Ovary (tissue), 7 donors: ENCODE measurements at regions not wholly inside any gene's neighbourhood (a gene's known extent, or its start where the extent isn't known, plus 50 kb on each side); places are given as distances from the start of the nearest gene placed in this dataset.
"Not testable (repeated sequence)": the region's sequence is repeated elsewhere in the genome, so short reads cannot be mapped to it uniquely, and the experiment has no call there.

Experiments
- DNase-seq, 5 donors: peaks; one replicate each; pipeline ENCODE4 v3.0.0-alpha.2; 2019 to 2020
- H3K27ac ChIP-seq, 2 donors: fragments of 200-600 bp; one replicate each; pipeline versions ENCODE4 v1.5.1 to v1.8.0; 2019 to 2022
- H3K27me3 ChIP-seq: fragments of 200-600 bp; one replicate; pipeline ENCODE4 v1.8.0; 2022
- H3K36me3 ChIP-seq: fragments of 200-600 bp; sonication (generic); one replicate; pipeline ENCODE4 v1.5.1; 2019
- H3K4me1 ChIP-seq: one replicate; pipeline ENCODE4 v1.8.1; 2013; ENCODE audit warnings: mild to moderate bottlenecking, moderate library complexity; ENCODE audit not compliant: insufficient read depth
- H3K4me3 ChIP-seq: fragments of 200-600 bp; sonication (generic); one replicate; pipeline ENCODE4 v1.5.1; 2017
- H3K9me3 ChIP-seq, 2 donors: fragments of 200-600 bp in 1 of 2; sonication (generic) in 1 of 2; one replicate each; pipeline versions ENCODE4 v1.5.1 to v1.8.1; 2013 to 2019; ENCODE audit warnings: mild to moderate bottlenecking in 1 of 2, moderate library complexity in 1 of 2
- EP300 ChIP-seq: sonication (generic); formaldehyde crosslinking; IDR thresholded peaks from one replicate; pipeline ENCODE4 v1.6.1; 2017; ENCODE audit warnings: antibody characterized with exemption
- POLR2A ChIP-seq: fragments of 450-650 bp; IDR thresholded peaks from one replicate; pipeline ENCODE4 v1.6.1; 2017; ENCODE audit warnings: antibody characterized with exemption, mild to moderate bottlenecking, moderate library complexity
- WGBS, 3 donors: extraction: QIAGEN DNeasy Blood & Tissue Kit in 1 of 3; methylation state at CpG; one replicate each; pipeline versions ENCODE4 v1.1.5 to v1.1.7; 2013 to 2017; 5-methylcytosine and 5-hydroxymethylcytosine counted together
- intact Hi-C, 4 donors: fragments of 100-400 bp; cut with DNase I; formaldehyde crosslinking; loops; one replicate each; pipeline versions ENCODE4 v1.11.0 to v1.15.1; 2022 to 2023
- TF ChIP-seq, protein P1 (sequence below), 3 donors: fragments of 450-650 bp in 2 of 3; fragments of 200-600 bp in 1 of 3; IDR thresholded peaks; one replicate each; pipeline versions ENCODE4 v1.5.1 to v1.8.0; 2016 to 2022; ENCODE audit warnings: antibody characterized with exemption in 3 of 3, mild to moderate bottlenecking in 1 of 3
- donor health status: DM: no; HTN: no; CAD: no; lungs with moderate emphysema.
- donor health status: DM: no; HTN: no; CAD: no.
- donor health status: Bipolar disorder and iron deficiency.
- donor health status: DM: no; HTN: no; CAD: no.
- donor health status: DM: yes; HTN: yes; CAD: no.

DNA sequence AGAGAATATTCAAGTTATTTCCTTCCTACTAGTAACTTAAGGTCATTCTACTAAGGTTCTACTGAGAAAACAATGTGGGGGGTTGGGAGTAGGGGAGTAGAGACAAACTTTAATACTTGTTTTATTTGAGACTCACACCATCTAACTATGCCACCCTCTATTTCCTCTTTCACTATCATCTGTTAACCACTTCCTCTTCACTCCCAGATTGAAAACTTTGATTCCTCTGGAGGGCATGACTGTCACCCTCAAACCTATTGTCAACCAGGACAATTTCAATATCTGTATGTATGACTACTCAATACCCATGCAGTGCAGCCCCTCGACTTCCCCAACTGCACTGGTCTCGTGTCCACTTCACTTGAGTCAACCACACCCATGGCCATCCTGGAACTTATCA is 165.6 kb upstream of the POGK start:
- H3K27ac ChIP-seq, result no peak overlapping the region
- no peaks in the 10 kb centered on the region for H3K9me3 ChIP-seq
- H3K36me3 ChIP-seq, result no peaks in the 10 kb centered on the region
- H3K4me1 ChIP-seq, result no peaks in the 10 kb centered on the region
- TF ChIP-seq EP300 (no peak), POLR2A (no peak)
- TF ChIP-seq, protein P1, sequence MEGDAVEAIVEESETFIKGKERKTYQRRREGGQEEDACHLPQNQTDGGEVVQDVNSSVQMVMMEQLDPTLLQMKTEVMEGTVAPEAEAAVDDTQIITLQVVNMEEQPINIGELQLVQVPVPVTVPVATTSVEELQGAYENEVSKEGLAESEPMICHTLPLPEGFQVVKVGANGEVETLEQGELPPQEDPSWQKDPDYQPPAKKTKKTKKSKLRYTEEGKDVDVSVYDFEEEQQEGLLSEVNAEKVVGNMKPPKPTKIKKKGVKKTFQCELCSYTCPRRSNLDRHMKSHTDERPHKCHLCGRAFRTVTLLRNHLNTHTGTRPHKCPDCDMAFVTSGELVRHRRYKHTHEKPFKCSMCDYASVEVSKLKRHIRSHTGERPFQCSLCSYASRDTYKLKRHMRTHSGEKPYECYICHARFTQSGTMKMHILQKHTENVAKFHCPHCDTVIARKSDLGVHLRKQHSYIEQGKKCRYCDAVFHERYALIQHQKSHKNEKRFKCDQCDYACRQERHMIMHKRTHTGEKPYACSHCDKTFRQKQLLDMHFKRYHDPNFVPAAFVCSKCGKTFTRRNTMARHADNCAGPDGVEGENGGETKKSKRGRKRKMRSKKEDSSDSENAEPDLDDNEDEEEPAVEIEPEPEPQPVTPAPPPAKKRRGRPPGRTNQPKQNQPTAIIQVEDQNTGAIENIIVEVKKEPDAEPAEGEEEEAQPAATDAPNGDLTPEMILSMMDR (IDR thresholded peaks at IDR 0.05), result no peak
- WGBS, 3 donors, result 67 to 88% (median 73%) methylated on average over 2 of the region's 2 CpGs
- no peaks in the 10 kb centered on the region for H3K27me3 ChIP-seq
- DNase-seq, result no peak
- intact Hi-C loops, result no loop called here
- H3K4me3 ChIP-seq, result no peak overlapping the region

DNA sequence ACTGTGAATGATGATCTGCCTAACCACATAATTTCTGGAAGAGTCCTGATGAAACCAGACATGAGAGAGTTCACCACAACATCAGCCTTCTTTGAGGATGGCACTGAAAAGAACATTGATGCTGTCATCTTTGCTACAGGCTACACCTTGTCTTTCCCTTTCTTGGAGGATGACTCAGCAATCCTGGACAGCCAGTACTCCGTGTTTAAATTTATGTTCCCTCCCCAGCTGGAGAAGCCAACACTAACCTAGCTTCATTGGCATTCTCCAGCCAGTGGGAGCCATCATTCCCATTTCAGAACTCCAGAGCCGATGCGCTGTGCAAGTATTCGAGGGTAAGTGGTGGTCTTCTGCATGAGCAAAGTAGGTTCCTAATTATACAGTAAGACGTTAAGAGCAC is 164.1 kb upstream of the POGK start:
- Histone ChIP-seq H3K4me3 (no peak overlapping the region), H3K27me3 (no peaks in the 10 kb centered on the region), H3K27ac (no peak overlapping the region), H3K36me3 (no peaks in the 10 kb centered on the region), H3K4me1 (no peaks in the 10 kb centered on the region), H3K9me3 (no peaks in the 10 kb centered on the region)
- 72 to 83% (median 78%) methylated on average over 5 of the region's 5 CpGs for WGBS, 3 donors
- no peak for TF ChIP-seq EP300
- no peak for DNase-seq
- intact Hi-C loops, result no loop called here

DNA sequence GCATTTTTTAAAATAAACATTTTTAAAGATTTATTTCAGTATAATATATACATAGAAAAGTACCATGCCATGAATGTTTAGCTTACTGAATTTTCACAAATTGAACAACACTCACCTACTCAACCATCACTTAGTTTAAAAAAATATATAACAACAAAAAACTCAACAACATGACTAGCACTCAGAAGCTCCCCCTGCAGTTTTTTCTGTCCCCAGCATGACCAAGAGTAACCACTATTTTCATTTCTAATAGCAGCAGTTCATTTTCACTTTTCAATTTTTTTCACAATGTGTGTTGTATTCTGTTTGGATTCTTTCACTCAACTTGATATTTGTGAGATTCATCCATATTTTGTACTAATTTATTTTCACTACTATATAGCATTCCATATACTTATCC is 162.3 kb upstream of the POGK start:
- intact Hi-C loops, result no loop called here
- H3K4me3 ChIP-seq, result no peak overlapping the region
- H3K27me3 ChIP-seq, result no peaks in the 10 kb centered on the region
- no peaks in the 10 kb centered on the region for H3K4me1 ChIP-seq
- no peaks in the 10 kb centered on the region for H3K9me3 ChIP-seq
- no peaks in the 10 kb centered on the region for H3K36me3 ChIP-seq
- TF ChIP-seq EP300 (no peak), POLR2A (no peak)
- TF ChIP-seq, protein P1 (IDR thresholded peaks at IDR 0.05), result no peak
- no peak for DNase-seq
- H3K27ac ChIP-seq, result no peak overlapping the region

DNA sequence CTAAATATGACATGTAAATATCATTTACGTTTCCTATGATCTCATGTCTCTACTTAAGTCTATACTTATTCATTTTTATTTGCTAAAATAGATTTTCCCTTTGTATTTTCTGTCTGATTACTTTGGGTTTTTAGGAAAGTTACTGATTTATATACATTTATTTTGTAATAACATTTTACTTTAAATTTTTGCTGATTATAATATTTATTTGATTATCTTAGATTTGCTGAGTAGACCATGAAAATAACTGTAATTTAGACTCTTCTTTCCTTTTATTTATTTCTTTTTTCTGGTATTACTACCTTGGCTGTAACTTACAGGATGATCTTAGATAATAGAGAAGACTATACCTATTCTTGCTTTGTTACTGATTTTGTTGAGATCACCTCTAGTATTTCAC is 159.9 kb upstream of the POGK start:
- Histone ChIP-seq H3K9me3 (no peaks in the 10 kb centered on the region), H3K36me3 (no peaks in the 10 kb centered on the region), H3K27ac (no peak overlapping the region), H3K4me3 (no peak overlapping the region), H3K27me3 (no peaks in the 10 kb centered on the region), H3K4me1 (no peaks in the 10 kb centered on the region)
- TF ChIP-seq POLR2A, result no peak
- 71 to 82% (median 77%) methylated on average over 1 of the region's 1 CpG for WGBS, 3 donors
- intact Hi-C loops, result no loop called here
- DNase-seq, result no peak

DNA sequence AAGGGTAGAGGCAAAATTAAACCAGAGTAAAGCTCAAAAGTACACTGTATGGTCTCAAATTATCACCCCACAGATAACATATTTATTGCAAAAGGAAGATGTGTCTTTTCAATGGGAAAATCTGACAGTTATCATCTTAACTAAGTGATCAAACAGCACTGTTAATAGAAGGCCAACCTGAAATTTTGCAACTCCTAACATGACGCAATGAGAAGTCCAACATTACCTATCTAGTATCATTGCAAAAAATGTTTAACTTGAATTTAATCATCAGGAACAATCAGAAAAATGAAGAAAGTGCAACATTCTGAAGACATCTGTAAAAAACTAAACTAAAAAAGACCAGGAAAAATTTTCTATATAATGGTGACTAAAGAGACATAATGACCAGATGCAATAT is 156.7 kb upstream of the POGK start:
- H3K27me3 ChIP-seq, result no peaks in the 10 kb centered on the region
- TF ChIP-seq, protein P1 (IDR thresholded peaks at IDR 0.05), result no peak
- TF ChIP-seq POLR2A (no peak), EP300 (no peak)
- no peaks in the 10 kb centered on the region for H3K9me3 ChIP-seq
- H3K4me3 ChIP-seq, result no peak overlapping the region
- intact Hi-C loops, result no loop called here
- WGBS, 3 donors, result 92 to 95% (median 92%) methylated on average over 1 of the region's 1 CpG
- no peaks in the 10 kb centered on the region for H3K4me1 ChIP-seq
- no peaks in the 10 kb centered on the region for H3K36me3 ChIP-seq
- H3K27ac ChIP-seq, result no peak overlapping the region
- DNase-seq, result no peak

DNA sequence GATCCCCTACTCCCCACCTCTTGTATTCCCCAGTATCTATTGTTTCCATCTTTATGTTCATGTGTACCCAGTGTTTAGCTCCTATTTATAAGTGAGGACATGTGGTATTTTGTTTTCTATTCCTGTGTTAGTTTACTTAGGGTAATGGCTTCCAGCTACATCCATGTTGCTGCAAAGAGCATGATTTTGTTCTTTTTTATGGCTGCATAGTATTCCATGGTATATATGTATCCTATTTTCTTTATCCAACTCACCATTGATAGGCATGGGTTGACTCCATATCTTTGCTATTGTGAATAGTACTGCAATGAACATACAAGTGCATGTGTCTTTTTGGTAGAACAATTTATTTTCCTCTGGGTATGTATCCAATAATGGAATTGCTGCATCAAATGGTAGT is 154.6 kb upstream of the POGK start:
- H3K9me3 ChIP-seq, intact Hi-C loops, H3K27ac ChIP-seq, DNase-seq, H3K36me3 ChIP-seq, H3K27me3 ChIP-seq, H3K4me3 ChIP-seq, H3K4me1 ChIP-seq: not testable (repeated sequence)
